Adipocyte (in vitro differentiated cells): ENCODE measurements at regions not wholly inside any gene's neighbourhood (a gene's known extent, or its start where the extent isn't known, plus 50 kb on each side); places are given as distances from the start of the nearest gene placed in this dataset.
A peak's percentile ranks its signal among the peaks of the same experiment; 100 is the strongest.
"Not testable (repeated sequence)": the region's sequence is repeated elsewhere in the genome, so short reads cannot be mapped to it uniquely, and the experiment has no call there.

ENCODE experiments used
- DNase-seq: peaks from one replicate; pipeline ENCODE4 v3.0.0-alpha.2; 2015; ENCODE audit warnings: low read depth
- H3K27me3 ChIP-seq: replicated peaks from 2 replicates; pipeline ENCODE4 v1.7.0; 2013; ENCODE audit warnings: mild to moderate bottlenecking, low read length, moderate library complexity; ENCODE audit not compliant: control insufficient read depth, insufficient read depth
- H3K36me3 ChIP-seq: 2 replicates; pipeline ENCODE4 v1.7.0; 2013; ENCODE audit warnings: low read length, mild to moderate bottlenecking, moderate library complexity; ENCODE audit not compliant: control insufficient read depth, insufficient read depth, severe bottlenecking
- H3K4me1 ChIP-seq: 2 replicates; pipeline ENCODE4 v1.7.0; 2013; ENCODE audit warnings: mild to moderate bottlenecking, low read length, moderate library complexity; ENCODE audit not compliant: control insufficient read depth, insufficient read depth
- H3K4me3 ChIP-seq: 2 replicates; pipeline ENCODE4 v1.7.0; 2013; ENCODE audit warnings: mild to moderate bottlenecking, low read length, moderate library complexity
- H3K9ac ChIP-seq: 2 replicates; pipeline ENCODE4 v1.7.0; 2013; ENCODE audit warnings: mild to moderate bottlenecking, low read length, moderate library complexity
- H3K9me3 ChIP-seq: 2 replicates; pipeline ENCODE4 v1.7.0; 2013; ENCODE audit warnings: mild to moderate bottlenecking, low read length, moderate library complexity; ENCODE audit not compliant: control insufficient read depth

DNA sequence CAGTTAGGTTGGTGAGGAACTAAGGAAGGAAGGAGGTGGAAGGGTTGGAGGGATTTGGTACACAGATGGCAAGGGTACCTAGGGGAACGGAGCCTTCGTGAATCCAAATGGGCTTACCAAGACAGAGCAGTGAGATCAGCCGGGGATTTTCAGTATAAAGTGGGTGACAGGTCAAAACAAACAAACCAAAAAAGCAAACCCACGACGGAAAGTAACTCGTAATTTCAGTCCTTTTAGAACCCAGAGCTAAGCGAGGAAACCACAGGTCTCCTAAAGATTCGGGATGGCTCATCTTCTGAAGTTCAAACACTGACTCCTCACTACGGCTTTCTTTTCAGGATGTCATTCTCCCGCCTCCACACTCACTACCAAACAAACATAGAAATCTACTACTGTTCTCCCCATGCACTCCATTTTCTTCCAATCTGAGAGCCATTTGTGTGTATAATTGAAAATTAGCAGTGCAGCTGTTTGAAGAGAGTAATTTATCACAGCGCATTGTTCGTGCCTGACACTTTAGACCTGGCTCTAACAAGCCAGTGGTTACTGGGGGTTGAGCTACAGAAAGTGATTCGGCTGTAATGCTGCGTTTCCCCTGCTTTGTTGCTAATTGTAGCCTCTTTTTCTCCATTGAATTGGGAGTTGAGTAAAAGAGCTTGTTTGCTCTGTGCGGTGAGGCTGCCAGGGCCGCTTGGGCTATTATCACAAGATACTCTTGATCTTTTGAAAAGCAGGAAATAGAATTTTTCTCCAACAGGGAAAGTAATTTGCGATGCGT, 64.7 kb upstream of the CCDC39 start:
- H3K27me3 ChIP-seq = no peaks in the 10 kb centered on the region
- H3K9ac ChIP-seq = no peak overlapping the region
- H3K36me3 ChIP-seq = no peaks in the 10 kb centered on the region
- peaks cover 19% of the 10 kb centered on the region for H3K4me1 ChIP-seq
- no peaks in the 10 kb centered on the region for H3K9me3 ChIP-seq
- no peak for DNase-seq
- no peak overlapping the region for H3K4me3 ChIP-seq

DNA sequence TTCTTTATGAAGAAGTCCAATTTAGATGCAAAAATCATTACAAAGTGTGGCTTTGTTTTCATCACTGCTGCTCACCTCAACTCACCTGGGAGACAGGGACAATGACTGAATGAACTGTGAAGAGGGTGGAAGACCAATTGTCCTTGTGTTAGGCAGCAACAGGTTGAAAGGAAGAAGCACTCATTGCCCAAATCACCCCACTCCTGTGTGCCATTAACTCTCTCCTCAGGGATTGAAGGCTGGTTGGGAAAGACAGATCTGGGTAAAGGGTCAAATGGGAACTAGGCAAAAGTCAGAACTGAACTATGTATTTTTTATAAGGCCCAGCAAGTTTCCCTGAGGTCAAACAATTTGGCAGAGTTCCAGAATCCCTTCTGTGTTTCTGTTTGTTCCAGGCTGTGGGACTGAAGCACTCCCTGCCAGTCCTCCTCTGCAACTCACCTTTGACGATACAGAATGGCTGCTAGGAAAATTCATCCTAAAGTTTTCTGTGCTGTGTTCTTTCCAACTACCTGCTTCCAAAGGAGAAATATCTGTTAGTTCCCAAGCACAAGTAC, 68.6 kb upstream of the CCDC39 start:
- peaks cover 37% of the 10 kb centered on the region for H3K4me1 ChIP-seq
- no peak overlapping the region for H3K4me3 ChIP-seq
- no peak for DNase-seq
- H3K9ac ChIP-seq = peak overlapping the region; percentile 13
- H3K36me3 ChIP-seq = no peaks in the 10 kb centered on the region
- H3K27me3 ChIP-seq = no peaks in the 10 kb centered on the region
- H3K9me3 ChIP-seq = no peaks in the 10 kb centered on the region

DNA sequence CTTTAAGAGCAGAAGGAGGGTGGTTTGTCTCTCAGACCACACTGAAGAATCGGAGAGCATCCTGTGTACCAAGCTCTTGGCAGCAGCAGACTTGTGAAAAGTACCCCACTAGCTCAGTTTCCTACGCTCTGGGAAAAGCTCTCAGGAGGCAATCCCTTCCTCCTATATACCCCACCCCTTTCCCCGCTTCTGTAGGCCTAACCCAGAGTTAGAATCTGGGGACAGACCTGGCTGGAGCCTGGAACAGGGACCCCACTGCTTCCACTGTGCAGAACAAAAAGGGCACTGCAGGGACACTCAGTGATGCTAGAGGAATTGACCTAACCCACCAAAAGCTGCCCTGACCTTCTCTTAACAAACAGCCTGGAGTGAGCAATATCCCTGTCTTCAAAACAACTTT, 70.0 kb upstream of the CCDC39 start:
- no peaks in the 10 kb centered on the region for H3K9me3 ChIP-seq
- no peak overlapping the region for H3K4me3 ChIP-seq
- H3K36me3 ChIP-seq = no peaks in the 10 kb centered on the region
- H3K27me3 ChIP-seq = no peaks in the 10 kb centered on the region
- no peak for DNase-seq
- H3K4me1 ChIP-seq = peaks cover 37% of the 10 kb centered on the region
- H3K9ac ChIP-seq = no peak overlapping the region

DNA sequence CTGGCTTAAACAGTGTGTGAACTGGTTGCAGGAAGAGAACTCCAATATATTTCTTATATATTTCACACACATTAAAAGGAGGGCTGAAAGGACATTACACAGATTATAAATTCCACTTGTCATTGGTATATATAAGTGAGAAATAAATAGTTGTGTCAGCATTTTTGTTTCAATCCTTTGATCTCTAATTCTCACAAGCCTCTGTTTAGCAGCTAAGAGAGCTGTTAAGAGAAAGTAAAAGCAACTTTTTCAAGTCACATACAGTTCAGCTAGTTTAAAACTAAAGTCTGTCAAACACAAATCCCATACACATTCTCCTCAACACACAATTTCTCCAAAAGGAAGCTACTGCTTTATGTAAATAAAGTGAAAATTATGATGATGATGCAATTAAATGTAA, 70.5 kb upstream of the CCDC39 start:
- Histone ChIP-seq H3K4me1 (peaks cover 37% of the 10 kb centered on the region), H3K9ac (peak overlapping the region; percentile 56), H3K36me3 (no peaks in the 10 kb centered on the region), H3K4me3 (no peak overlapping the region), H3K27me3 (no peaks in the 10 kb centered on the region), H3K9me3 (no peaks in the 10 kb centered on the region)
- DNase-seq = peak; percentile 4

DNA sequence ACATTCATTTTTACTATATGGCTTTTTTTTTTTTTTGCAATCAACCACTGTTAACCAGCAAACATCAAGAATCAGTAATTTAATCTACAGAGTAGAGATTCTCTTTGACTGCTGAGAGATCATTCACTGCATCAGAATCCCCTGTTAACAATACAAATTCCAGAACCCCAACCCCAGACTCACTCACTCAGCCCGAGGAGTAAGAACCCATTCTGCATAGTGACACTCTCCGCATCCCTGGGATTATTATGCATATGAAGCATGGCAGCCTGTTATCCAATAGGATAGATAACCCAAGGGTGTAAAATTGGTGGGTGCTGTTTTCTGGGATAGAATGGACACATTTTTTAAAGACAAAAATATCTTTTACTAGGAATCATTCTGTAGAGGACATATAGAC, 76.3 kb upstream of the CCDC39 start:
- no peak overlapping the region for H3K9ac ChIP-seq
- no peaks in the 10 kb centered on the region for H3K36me3 ChIP-seq
- H3K9me3 ChIP-seq = no peaks in the 10 kb centered on the region
- no peaks in the 10 kb centered on the region for H3K27me3 ChIP-seq
- no peak overlapping the region for H3K4me3 ChIP-seq
- peaks cover 3% of the 10 kb centered on the region for H3K4me1 ChIP-seq
- DNase-seq = no peak

DNA sequence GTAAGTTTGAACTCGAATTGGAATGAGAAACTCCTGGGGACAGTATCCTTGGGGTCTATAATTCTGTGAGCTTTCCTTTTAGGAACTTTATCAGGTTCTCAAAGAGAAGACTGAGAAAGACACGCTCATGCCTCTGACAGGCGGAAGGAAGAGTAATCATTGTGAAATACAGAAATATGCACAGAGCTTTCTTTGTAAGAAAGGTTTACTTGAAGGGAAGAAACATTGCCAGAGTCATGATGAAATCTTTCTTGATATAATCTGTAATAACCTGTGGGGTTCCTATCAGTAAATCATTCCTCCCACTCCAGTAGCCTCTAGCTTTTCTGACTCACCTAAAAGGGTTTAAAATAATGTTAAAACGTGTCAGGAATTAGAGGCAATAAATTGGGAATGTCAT, 83.6 kb upstream of the CCDC39 start:
- no peaks in the 10 kb centered on the region for H3K27me3 ChIP-seq

DNA sequence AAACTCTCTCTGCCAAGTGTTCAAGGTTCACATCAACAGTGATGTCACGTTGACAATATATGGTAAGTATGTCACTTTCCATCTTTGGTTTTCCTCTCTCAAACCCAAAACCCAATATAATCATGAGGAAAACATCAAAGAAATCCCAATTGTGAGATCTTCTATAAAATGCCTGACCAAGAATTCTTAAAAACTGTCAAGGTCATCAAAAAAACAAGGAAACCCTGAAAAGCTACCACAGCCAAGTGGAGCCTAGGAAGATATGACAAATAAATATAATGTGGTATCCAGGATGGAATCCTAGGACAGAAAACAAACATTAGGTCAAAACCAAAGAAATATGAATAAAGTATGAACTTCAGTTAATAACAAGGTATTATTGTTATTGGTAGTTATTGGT, 85.2 kb upstream of the CCDC39 start:
- H3K4me1 ChIP-seq = peaks cover 11% of the 10 kb centered on the region
- H3K27me3 ChIP-seq = no peaks in the 10 kb centered on the region
- H3K9me3 ChIP-seq = no peaks in the 10 kb centered on the region
- DNase-seq = no peak
- no peak overlapping the region for H3K9ac ChIP-seq
- H3K36me3 ChIP-seq = no peaks in the 10 kb centered on the region
- no peak overlapping the region for H3K4me3 ChIP-seq

More for the DNA sequence above, 83.6 kb upstream of the CCDC39 start:
- H3K36me3 ChIP-seq = no peaks in the 10 kb centered on the region
- peak overlapping the region; percentile 42 for H3K4me3 ChIP-seq
- H3K9ac ChIP-seq = no peak overlapping the region
- H3K4me1 ChIP-seq = peaks cover 11% of the 10 kb centered on the region
- no peaks in the 10 kb centered on the region for H3K9me3 ChIP-seq
- no peak for DNase-seq

DNA sequence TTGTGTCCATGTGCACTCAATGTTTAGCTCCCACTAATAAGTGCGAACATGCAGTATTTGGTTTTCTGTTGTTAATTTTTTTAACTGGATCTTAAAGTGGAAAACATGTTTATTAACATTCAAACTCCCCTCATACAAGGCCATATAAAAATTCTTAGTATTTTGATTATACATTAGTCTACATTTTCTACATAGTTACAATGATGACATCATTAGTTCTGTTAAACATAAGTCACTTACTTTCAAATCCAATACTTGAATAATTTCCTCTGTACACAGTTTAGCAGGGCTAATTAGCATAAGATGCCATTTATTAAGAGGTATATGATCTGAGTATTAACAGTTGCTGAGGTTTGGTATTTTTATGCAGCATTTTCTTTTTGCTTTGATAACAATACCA, 91.3 kb upstream of the CCDC39 start:
- H3K9ac ChIP-seq = no peak overlapping the region

DNA sequence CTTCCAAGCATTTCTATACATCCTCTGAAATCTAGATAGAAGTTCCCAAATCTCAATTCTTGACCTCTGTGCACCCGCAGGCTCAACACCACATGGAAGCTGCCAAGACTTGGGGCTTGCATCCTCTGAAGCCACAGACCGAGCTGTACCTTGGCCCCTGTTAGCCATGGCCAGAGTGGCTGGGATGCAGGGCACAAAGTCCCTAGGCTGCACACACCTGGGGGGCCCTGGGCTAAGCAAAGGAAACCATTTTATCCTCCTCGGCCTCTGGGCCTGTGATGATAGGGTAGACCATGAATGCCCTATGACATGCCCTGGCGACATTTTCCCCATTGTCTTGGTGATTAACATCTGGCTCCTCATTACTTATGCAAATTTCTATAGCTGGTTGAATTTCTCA, 97.1 kb upstream of the CCDC39 start:
- no peaks in the 10 kb centered on the region for H3K27me3 ChIP-seq
- no peak overlapping the region for H3K9ac ChIP-seq
- H3K36me3 ChIP-seq = peaks cover 14% of the 10 kb centered on the region
- DNase-seq = no peak
- no peak overlapping the region for H3K4me3 ChIP-seq
- H3K9me3 ChIP-seq = peaks cover 45% of the 10 kb centered on the region
- H3K4me1 ChIP-seq = no peaks in the 10 kb centered on the region

More for the DNA sequence above, 91.3 kb upstream of the CCDC39 start:
- no peaks in the 10 kb centered on the region for H3K27me3 ChIP-seq
- H3K36me3 ChIP-seq = no peaks in the 10 kb centered on the region
- no peak overlapping the region for H3K4me3 ChIP-seq
- no peaks in the 10 kb centered on the region for H3K4me1 ChIP-seq
- no peaks in the 10 kb centered on the region for H3K9me3 ChIP-seq
- DNase-seq = no peak

DNA sequence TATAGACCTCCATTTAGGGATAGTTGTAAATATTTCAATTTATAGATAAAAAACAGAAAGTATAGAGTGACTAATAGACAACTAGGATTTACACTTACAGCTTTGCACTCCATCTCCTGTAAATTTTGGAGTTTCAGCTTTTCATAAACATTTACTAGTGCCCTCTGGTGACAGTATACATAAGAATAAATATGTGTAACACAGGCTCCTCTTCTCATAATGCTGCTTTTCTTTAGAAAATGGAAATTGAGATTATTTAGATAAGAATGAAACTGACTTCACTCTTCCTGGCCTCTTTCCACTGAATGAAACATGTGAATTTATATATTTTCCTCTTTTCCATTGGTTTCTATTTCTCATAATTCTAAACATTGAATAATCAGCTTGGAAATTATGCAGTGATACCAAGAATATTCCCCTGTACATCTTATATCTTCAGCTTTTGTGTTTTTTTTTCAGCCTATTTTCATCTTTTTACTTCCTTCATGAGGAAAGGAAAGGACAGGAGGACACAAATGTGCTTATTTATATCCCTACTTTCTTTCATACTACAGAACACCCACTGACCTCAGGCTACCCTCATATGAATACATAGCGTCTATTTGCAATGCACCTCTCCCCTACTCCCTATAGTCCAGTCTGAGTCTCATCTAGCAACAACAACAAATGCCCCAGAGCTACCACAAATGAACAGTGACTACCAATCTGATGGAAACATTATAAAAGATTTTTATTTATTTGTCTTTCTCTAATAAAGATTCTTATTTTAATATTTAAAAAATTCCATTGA, 103.1 kb upstream of the CCDC39 start:
- H3K27me3 ChIP-seq = no peaks in the 10 kb centered on the region
- no peaks in the 10 kb centered on the region for H3K4me1 ChIP-seq
- DNase-seq = no peak
- no peak overlapping the region for H3K9ac ChIP-seq
- peaks cover 14% of the 10 kb centered on the region for H3K36me3 ChIP-seq
- no peak overlapping the region for H3K4me3 ChIP-seq
- peaks cover 33% of the 10 kb centered on the region for H3K9me3 ChIP-seq

DNA sequence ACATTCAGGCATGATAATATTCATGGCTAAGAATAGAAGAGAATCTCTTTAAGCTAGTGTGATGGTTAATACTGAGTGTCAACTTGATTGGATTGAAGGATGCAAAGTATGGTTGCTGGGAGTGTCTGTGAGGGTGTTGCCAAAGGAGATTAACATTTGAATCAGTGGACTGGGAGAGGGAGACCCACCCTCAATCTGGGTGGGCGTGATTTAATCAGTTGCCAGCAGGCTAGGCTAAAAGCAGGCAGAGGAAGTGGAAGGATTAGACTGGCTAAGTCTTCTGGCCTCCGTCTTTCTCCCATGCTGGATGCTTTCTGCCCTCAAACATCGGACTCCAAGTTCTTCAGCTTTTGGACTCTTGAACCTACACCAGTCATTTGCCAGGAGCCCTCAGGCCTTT, 106.9 kb upstream of the CCDC39 start:
- H3K4me3 ChIP-seq, DNase-seq, H3K36me3 ChIP-seq, H3K4me1 ChIP-seq, H3K9ac ChIP-seq, H3K9me3 ChIP-seq, H3K27me3 ChIP-seq: not testable (repeated sequence)
